Astrocyte (in vitro differentiated cells and primary cell): ENCODE measurements at regions not wholly inside any gene's neighbourhood (a gene's known extent, or its start where the extent isn't known, plus 50 kb on each side); places are given as distances from the start of the nearest gene placed in this dataset.
A peak's percentile ranks its signal among the peaks of the same experiment; 100 is the strongest.

Experiments
- DNase-seq: peaks from one replicate; pipeline ENCODE4 v3.0.0-alpha.2; 2010; ENCODE audit warnings: low read depth
- FAIRE-seq: peaks from 2 replicates; lab custom pipeline; 2011; peaks lifted over from hg19 to GRCh38; lab: Jason Lieb, UNC
- H2AFZ ChIP-seq: 2 replicates; pipeline ENCODE4 v1.6.0; 2012; ENCODE audit warnings: low read depth, low read length, inconsistent platforms
- H3K27ac ChIP-seq: 2 replicates; pipeline ENCODE4 v1.5.1; 2011; ENCODE audit warnings: low read depth, low read length, inconsistent platforms
- H3K27me3 ChIP-seq: 2 replicates; pipeline ENCODE4 v1.6.0; 2011; ENCODE audit warnings: low read length, inconsistent platforms; ENCODE audit not compliant: insufficient read depth
- H3K36me3 ChIP-seq: 2 replicates; pipeline ENCODE4 v1.5.1; 2011; ENCODE audit warnings: low read length, inconsistent platforms; ENCODE audit not compliant: insufficient read depth
- H3K4me1 ChIP-seq: 2 replicates; pipeline ENCODE4 v1.5.1; 2011; ENCODE audit warnings: low read length, inconsistent platforms; ENCODE audit not compliant: insufficient read depth
- H3K4me2 ChIP-seq: 2 replicates; pipeline ENCODE4 v1.6.0; 2012; ENCODE audit warnings: low read length, inconsistent platforms
- H3K4me3 ChIP-seq: 2 replicates; pipeline ENCODE4 v1.5.1; 2011; ENCODE audit warnings: low read depth, mild to moderate bottlenecking, low read length, inconsistent platforms; ENCODE audit not compliant: insufficient read depth
- H3K79me2 ChIP-seq: 2 replicates; pipeline ENCODE4 v1.6.0; 2012; ENCODE audit warnings: mild to moderate bottlenecking, low read length, inconsistent platforms; ENCODE audit not compliant: insufficient read depth
- H3K9ac ChIP-seq: 2 replicates; pipeline ENCODE4 v1.6.0; 2012; ENCODE audit warnings: mild to moderate bottlenecking, low read length, inconsistent platforms
- H3K9me3 ChIP-seq: 2 replicates; pipeline ENCODE4 v1.5.1; 2012; ENCODE audit warnings: low read depth, mild to moderate bottlenecking, low read length, inconsistent platforms; ENCODE audit not compliant: insufficient read depth
- H4K20me1 ChIP-seq: 2 replicates; pipeline ENCODE4 v1.6.0; 2012; ENCODE audit warnings: low read length, inconsistent platforms; ENCODE audit not compliant: insufficient read depth
- H3K27ac Mint-ChIP-seq: one replicate; pipeline ENCODE4 v1.8.0; 2021; ENCODE audit warnings: mild to moderate bottlenecking, mixed read lengths; ENCODE audit not compliant: unreplicated experiment
- H3K27me3 Mint-ChIP-seq: one replicate; pipeline ENCODE4 v1.8.0; 2021; ENCODE audit warnings: low read depth, mixed read lengths; ENCODE audit not compliant: unreplicated experiment
- H3K36me3 Mint-ChIP-seq: one replicate; pipeline ENCODE4 v1.8.0; 2021; ENCODE audit warnings: low read depth, mixed read lengths; ENCODE audit not compliant: unreplicated experiment
- H3K4me1 Mint-ChIP-seq: one replicate; pipeline ENCODE4 v1.8.0; 2021; ENCODE audit warnings: low read depth, mixed read lengths; ENCODE audit not compliant: unreplicated experiment
- H3K4me3 Mint-ChIP-seq: one replicate; pipeline ENCODE4 v1.8.0; 2021; ENCODE audit warnings: mild to moderate bottlenecking, moderate library complexity, mixed read lengths; ENCODE audit not compliant: unreplicated experiment
- H3K9me3 Mint-ChIP-seq: one replicate; pipeline ENCODE4 v1.8.0; 2021; ENCODE audit warnings: mild to moderate bottlenecking, mixed read lengths; ENCODE audit not compliant: unreplicated experiment
- EZH2 ChIP-seq: IDR thresholded peaks from 2 replicates; pipeline ENCODE4 v1.6.1; 2012; ENCODE audit warnings: mild to moderate bottlenecking, low read length, inconsistent platforms; ENCODE audit not compliant: insufficient read depth
- TF ChIP-seq, protein P1 (sequence below): IDR thresholded peaks from 2 replicates; pipeline ENCODE4 v1.5.1; 2011; ENCODE audit warnings: low read depth, mild to moderate bottlenecking, inconsistent platforms, low read length, moderate library complexity; ENCODE audit not compliant: insufficient read depth

DNA sequence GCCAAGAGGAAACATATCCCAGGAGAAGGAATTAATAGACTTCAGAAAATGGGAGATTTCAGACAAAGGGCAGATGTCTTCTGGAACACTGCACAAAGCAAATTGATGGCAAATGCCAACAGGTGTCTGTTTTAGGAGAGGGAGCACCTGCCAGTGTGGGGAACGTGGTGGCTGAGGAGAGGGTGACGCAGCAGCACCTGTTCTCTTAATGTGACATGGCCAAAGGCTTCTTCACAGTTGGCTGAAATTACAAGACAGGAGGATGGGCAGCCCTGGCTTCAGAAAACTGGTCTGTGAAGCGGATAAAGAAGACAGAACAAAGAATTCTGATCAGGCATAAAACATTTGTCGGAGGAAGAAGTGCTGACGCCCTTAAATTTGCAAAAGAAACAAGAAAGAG is 178.7 kb upstream of the RUNX1 start:
- H3K4me3 Mint-ChIP-seq: no peak overlapping the region
- no peaks in the 10 kb centered on the region for H3K27me3 Mint-ChIP-seq
- Histone ChIP-seq H3K9me3 (no peaks in the 10 kb centered on the region), H3K27ac (no peak overlapping the region), H3K4me2 (no peak overlapping the region), H2AFZ (no peak overlapping the region), H3K36me3 (no peaks in the 10 kb centered on the region), H3K79me2 (no peaks in the 10 kb centered on the region), H4K20me1 (no peaks in the 10 kb centered on the region), H3K4me1 (peaks cover 19% of the 10 kb centered on the region), H3K9ac (no peak overlapping the region), H3K4me3 (no peak overlapping the region), H3K27me3 (no peaks in the 10 kb centered on the region)
- no peak overlapping the region for H3K27ac Mint-ChIP-seq
- DNase-seq: no peak
- no peaks in the 10 kb centered on the region for H3K9me3 Mint-ChIP-seq
- H3K4me1 Mint-ChIP-seq: peaks cover 39% of the 10 kb centered on the region
- TF ChIP-seq, protein P1, sequence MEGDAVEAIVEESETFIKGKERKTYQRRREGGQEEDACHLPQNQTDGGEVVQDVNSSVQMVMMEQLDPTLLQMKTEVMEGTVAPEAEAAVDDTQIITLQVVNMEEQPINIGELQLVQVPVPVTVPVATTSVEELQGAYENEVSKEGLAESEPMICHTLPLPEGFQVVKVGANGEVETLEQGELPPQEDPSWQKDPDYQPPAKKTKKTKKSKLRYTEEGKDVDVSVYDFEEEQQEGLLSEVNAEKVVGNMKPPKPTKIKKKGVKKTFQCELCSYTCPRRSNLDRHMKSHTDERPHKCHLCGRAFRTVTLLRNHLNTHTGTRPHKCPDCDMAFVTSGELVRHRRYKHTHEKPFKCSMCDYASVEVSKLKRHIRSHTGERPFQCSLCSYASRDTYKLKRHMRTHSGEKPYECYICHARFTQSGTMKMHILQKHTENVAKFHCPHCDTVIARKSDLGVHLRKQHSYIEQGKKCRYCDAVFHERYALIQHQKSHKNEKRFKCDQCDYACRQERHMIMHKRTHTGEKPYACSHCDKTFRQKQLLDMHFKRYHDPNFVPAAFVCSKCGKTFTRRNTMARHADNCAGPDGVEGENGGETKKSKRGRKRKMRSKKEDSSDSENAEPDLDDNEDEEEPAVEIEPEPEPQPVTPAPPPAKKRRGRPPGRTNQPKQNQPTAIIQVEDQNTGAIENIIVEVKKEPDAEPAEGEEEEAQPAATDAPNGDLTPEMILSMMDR: no peak
- TF ChIP-seq EZH2: no peak
- no peak for FAIRE-seq
- H3K36me3 Mint-ChIP-seq: no peaks in the 10 kb centered on the region

DNA sequence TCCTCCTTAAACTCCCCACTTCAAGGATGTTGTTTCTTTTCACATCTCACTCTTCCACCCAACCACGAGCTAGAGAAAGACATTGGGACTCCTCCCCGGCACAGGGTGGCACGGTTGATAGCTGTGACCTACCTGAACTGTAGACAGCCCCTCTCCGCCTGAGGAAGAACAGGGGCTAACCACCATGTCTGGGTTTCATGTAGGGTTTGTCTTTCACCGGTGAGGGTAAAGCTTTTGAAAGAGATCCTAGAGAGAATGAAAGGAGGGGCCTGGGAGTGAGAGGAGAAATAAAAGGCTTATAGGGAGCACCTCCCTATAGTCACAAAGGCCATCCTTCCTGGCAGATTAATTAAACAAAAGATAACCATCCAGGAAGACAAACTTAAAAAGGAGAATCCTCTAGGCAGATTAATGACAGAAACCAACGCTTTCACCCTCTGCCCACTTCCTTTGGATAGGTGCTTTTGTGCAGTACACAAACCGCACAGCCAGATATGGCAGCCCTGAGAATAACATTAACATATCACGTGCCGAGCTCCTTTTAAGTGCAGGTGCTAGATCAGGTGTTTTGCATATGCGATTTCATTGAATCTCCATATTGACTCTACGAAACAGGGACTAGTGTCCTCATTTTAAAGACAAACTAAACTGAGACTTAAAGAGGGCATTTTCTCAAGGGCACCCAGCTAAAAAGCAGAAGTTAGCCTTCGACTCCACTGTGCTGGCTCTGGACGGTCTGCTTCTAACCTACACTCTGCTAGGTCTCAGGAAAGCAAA is 178.1 kb upstream of the RUNX1 start:
- no peaks in the 10 kb centered on the region for H3K27me3 Mint-ChIP-seq
- H3K4me3 ChIP-seq: no peak overlapping the region
- H3K36me3 Mint-ChIP-seq: no peaks in the 10 kb centered on the region
- FAIRE-seq: no peak
- no peak overlapping the region for H3K4me3 Mint-ChIP-seq
- TF ChIP-seq, protein P1: no peak
- no peak for TF ChIP-seq EZH2
- no peak overlapping the region for H2AFZ ChIP-seq
- H3K27ac ChIP-seq: no peak overlapping the region
- H3K79me2 ChIP-seq: no peaks in the 10 kb centered on the region
- H3K27me3 ChIP-seq: no peaks in the 10 kb centered on the region
- no peak overlapping the region for H3K4me2 ChIP-seq
- H3K27ac Mint-ChIP-seq: no peak overlapping the region
- no peaks in the 10 kb centered on the region for H3K36me3 ChIP-seq
- no peaks in the 10 kb centered on the region for H3K9me3 Mint-ChIP-seq
- H3K4me1 Mint-ChIP-seq: peaks cover 40% of the 10 kb centered on the region
- H3K9ac ChIP-seq: no peak overlapping the region
- DNase-seq: no peak
- H4K20me1 ChIP-seq: no peaks in the 10 kb centered on the region
- H3K4me1 ChIP-seq: peaks cover 19% of the 10 kb centered on the region
- no peaks in the 10 kb centered on the region for H3K9me3 ChIP-seq

DNA sequence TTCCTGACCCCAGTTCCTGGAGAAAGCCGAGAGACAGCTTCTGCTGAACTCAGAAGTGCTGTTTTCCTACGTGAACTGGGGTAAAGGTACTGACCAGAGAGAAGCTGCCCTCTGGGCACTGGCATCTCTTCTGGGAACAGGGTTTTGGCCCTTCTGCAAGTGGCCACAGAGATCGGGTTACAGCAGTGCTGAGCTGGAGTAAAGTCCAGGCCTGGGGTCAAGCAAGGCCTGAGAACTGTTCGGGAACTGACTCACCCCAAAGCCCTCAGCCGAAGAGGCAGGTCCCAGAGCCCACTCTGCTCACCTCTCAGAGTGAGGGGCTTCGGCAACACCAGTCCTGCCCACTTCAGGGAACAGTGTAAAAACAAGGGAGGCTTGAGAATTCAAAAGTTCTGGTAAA is 177.2 kb upstream of the RUNX1 start:
- Histone ChIP-seq H3K27ac (no peak overlapping the region), H2AFZ (no peak overlapping the region), H3K9me3 (no peaks in the 10 kb centered on the region), H3K4me2 (no peak overlapping the region), H3K4me1 (peaks cover 16% of the 10 kb centered on the region), H3K79me2 (no peaks in the 10 kb centered on the region), H3K36me3 (no peaks in the 10 kb centered on the region), H4K20me1 (no peaks in the 10 kb centered on the region), H3K4me3 (no peak overlapping the region), H3K27me3 (no peaks in the 10 kb centered on the region), H3K9ac (no peak overlapping the region)
- H3K4me1 Mint-ChIP-seq: peaks cover 34% of the 10 kb centered on the region
- H3K27me3 Mint-ChIP-seq: no peaks in the 10 kb centered on the region
- no peak for FAIRE-seq
- no peaks in the 10 kb centered on the region for H3K36me3 Mint-ChIP-seq
- H3K4me3 Mint-ChIP-seq: no peak overlapping the region
- peak; percentile 43 for DNase-seq
- no peaks in the 10 kb centered on the region for H3K9me3 Mint-ChIP-seq
- H3K27ac Mint-ChIP-seq: no peak overlapping the region
- TF ChIP-seq EZH2: no peak
- TF ChIP-seq, protein P1: no peak
